K562 (cell line): ENCODE measurements at regions not wholly inside any gene's neighbourhood (a gene's known extent, or its start where the extent isn't known, plus 50 kb on each side); places are given as distances from the start of the nearest gene placed in this dataset.

Source experiments
- ATAC-seq: fragments of 200-7000 bp; cut with Tn5 transposase; 3 replicates; pipeline ENCODE4 v1.9.1; 2020; ENCODE audit warnings: moderate library complexity
- BruUV-seq: library from RNA; stranded (reverse); fragments of 400-500 nt; replicated peaks from 2 replicates; lab custom pipeline; 2021; lab: Mats Ljungman, UMichigan
- CTCF ChIA-PET: fragments of 300-600 bp; formaldehyde crosslinking; extraction: SDS; loops from one replicate; lab custom pipeline; 2021; ENCODE audit warnings: low intra/inter-chr PET ratio; lab: Yijun Ruan, JAX
- POLR2A ChIA-PET: fragments of 300-600, 350-650 bp; sonication (Branson Sonifier 250); formaldehyde crosslinking; extraction: SDS; loops from one replicate; lab custom pipeline; 2021; ENCODE audit warnings: antibody characterized with exemption, inconsistent platforms; lab: Yijun Ruan, JAX
- DNase-seq, 4 experiments: peaks; one replicate each; pipeline versions ENCODE4 v3.0.0 to v3.0.0-alpha.2; 2011 to 2018; ENCODE audit warnings: low spot score in 3 of 4, mixed read lengths in 3 of 4; ENCODE audit errors: extremely low read depth in 1 of 4
- FAIRE-seq: peaks from 2 replicates; lab custom pipeline; 2011; peaks lifted over from hg19 to GRCh38; lab: Jason Lieb, UNC
- H2AFZ ChIP-seq: 2 replicates; pipeline ENCODE4 v1.6.0; 2011; ENCODE audit warnings: low read depth, low read length, control low read depth, inconsistent platforms
- H3K27ac ChIP-seq: fragments of 200-600 bp; 3 replicates; pipeline ENCODE4 v1.8.0; 2011; ENCODE audit warnings: low read depth, mild to moderate bottlenecking, control low read depth, inconsistent platforms, low read length, moderate library complexity, mixed read lengths; ENCODE audit errors: extremely low read depth
- H3K27me3 ChIP-seq, 2 experiments: fragments of 300-600 bp in 1 of 2; 2 replicates in 1 of 2; 3 replicates in 1 of 2; pipeline versions ENCODE4 v1.6.0 to v1.8.0; 2011; ENCODE audit warnings: inconsistent platforms in 2 of 2, low read length in 2 of 2, mild to moderate bottlenecking in 1 of 2, mixed read lengths in 1 of 2, moderate library complexity in 1 of 2; ENCODE audit not compliant: control insufficient read depth in 2 of 2, insufficient read depth in 2 of 2
- H3K36me3 ChIP-seq: fragments of 300-600 bp; 3 replicates; pipeline ENCODE4 v1.8.0; 2011; ENCODE audit warnings: mild to moderate bottlenecking, low read length, inconsistent platforms; ENCODE audit not compliant: control insufficient read depth, insufficient read depth
- H3K4me1 ChIP-seq, 2 experiments: fragments of 200-600 bp in 1 of 2; replicated peaks in 1 of 2; 2 replicates in 1 of 2; 3 replicates in 1 of 2; pipeline versions ENCODE4 v1.5.1 to v1.8.0; 2011; ENCODE audit warnings: inconsistent platforms in 2 of 2, low read length in 2 of 2, mild to moderate bottlenecking in 1 of 2, mixed read lengths in 1 of 2, moderate library complexity in 1 of 2; ENCODE audit not compliant: control insufficient read depth in 2 of 2, insufficient read depth in 2 of 2
- H3K4me2 ChIP-seq: 2 replicates; pipeline ENCODE4 v1.6.1; 2011; ENCODE audit warnings: low read length, control low read depth, inconsistent platforms, mixed read lengths; ENCODE audit not compliant: insufficient read depth
- H3K4me3 ChIP-seq: fragments of 200-600 bp; sonication (generic), shearing (Covaris generic); 2 replicates; pipeline ENCODE4 v1.5.1; 2016; ENCODE audit warnings: control low read depth, inconsistent platforms
- H3K79me2 ChIP-seq: fragments of 200-600 bp; 3 replicates; pipeline ENCODE4 v1.8.0; 2011; ENCODE audit warnings: low read length, inconsistent platforms; ENCODE audit not compliant: control insufficient read depth, insufficient read depth
- H3K9ac ChIP-seq, 2 experiments: 2 replicates each; pipeline versions ENCODE4 v1.6.0 to v1.6.1; 2011; ENCODE audit warnings: low read depth in 2 of 2, low read length in 2 of 2, control low read depth in 1 of 2, inconsistent platforms in 1 of 2, mild to moderate bottlenecking in 1 of 2, mixed read lengths in 1 of 2; ENCODE audit not compliant: insufficient read depth in 1 of 2
- H3K9me1 ChIP-seq: one replicate; pipeline ENCODE4 v1.6.0; 2011; ENCODE audit warnings: inconsistent platforms, mild to moderate bottlenecking, low read length, moderate library complexity; ENCODE audit not compliant: control insufficient read depth, insufficient read depth
- H3K9me3 ChIP-seq: replicated peaks from 2 replicates; pipeline ENCODE4 v1.5.1; 2011; ENCODE audit warnings: low read depth, low read length, inconsistent platforms; ENCODE audit not compliant: control insufficient read depth, insufficient read depth
- H4K20me1 ChIP-seq: replicated peaks from 2 replicates; pipeline ENCODE4 v1.6.1; 2011; ENCODE audit warnings: low read length, inconsistent platforms, mixed read lengths; ENCODE audit not compliant: control insufficient read depth, insufficient read depth
- ELF1 ChIP-seq: fragments of 200-800 bp; sonication (Bioruptor generic); IDR thresholded peaks from 2 replicates; pipeline ENCODE4 v1.6.1; 2016; ENCODE audit warnings: missing genetic modification characterization, missing compliant biosample characterization
- KLF13 ChIP-seq: fragments of 450-650 bp; IDR thresholded peaks from 2 replicates; pipeline ENCODE4 v1.6.1; 2016; ENCODE audit warnings: missing genetic modification characterization, low read depth, mild to moderate bottlenecking, missing compliant biosample characterization, moderate library complexity, borderline replicate concordance
- SNRNP70 ChIP-seq: fragments of 200-400 bp; formaldehyde crosslinking; optimal IDR thresholded peaks from 2 replicates; pipeline ENCODE3; 2017; ENCODE audit warnings: low read depth, low read length
- ZBTB43 ChIP-seq: sonication (generic); formaldehyde crosslinking; IDR thresholded peaks from 2 replicates; pipeline ENCODE4 v1.8.0; 2023; ENCODE audit warnings: mild to moderate bottlenecking, missing genetic modification reagents
- ZBTB8A ChIP-seq: fragments of 450-650 bp; IDR thresholded peaks from 2 replicates; pipeline ENCODE4 v1.6.1; 2018; ENCODE audit warnings: mild to moderate bottlenecking, moderate library complexity; ENCODE audit not compliant: partially characterized antibody
- ZNF133 ChIP-seq: fragments of 250-450 bp; sonication (Bioruptor Pico); IDR thresholded peaks from 2 replicates; pipeline ENCODE4 v1.4.0; 2020; ENCODE audit warnings: mild to moderate bottlenecking
- ZNF398 ChIP-seq: fragments of 250-450 bp; sonication (Bioruptor Pico); IDR thresholded peaks from 2 replicates; pipeline ENCODE4 v1.8.0; 2021; ENCODE audit warnings: moderate library complexity, mild to moderate bottlenecking, inconsistent platforms
- WGBS: fragments of 100-300 bp; shearing (Covaris generic); methylation state at CpG from one replicate; pipeline ENCODE4 v1.1.6; 2016; ENCODE audit warnings: low coverage, mixed read lengths; ENCODE audit not compliant: insufficient coverage; ENCODE audit errors: missing lambda C conversion rate; 5-methylcytosine and 5-hydroxymethylcytosine counted together
- in situ Hi-C: fragments of 300-500 bp; cut with MboI; formaldehyde crosslinking; loops from 4 replicates; pipeline ENCODE4 v1.15.0; 2018; ENCODE audit warnings: inconsistent platforms, mixed read lengths
- intact Hi-C: fragments of 100-400 bp; cut with micrococcal nuclease; formaldehyde crosslinking; loops from 2 replicates; pipeline ENCODE4 v1.14.2; 2022
- TF ChIP-seq, protein P1 (sequence below): sonication (generic); formaldehyde crosslinking; IDR thresholded peaks from 2 replicates; pipeline ENCODE4 v1.8.1; 2023; ENCODE audit warnings: missing genetic modification reagents, mild to moderate bottlenecking, borderline replicate concordance
- TF ChIP-seq, protein P2 (sequence below): fragments of 450-650 bp; IDR thresholded peaks from 2 replicates; pipeline ENCODE4 v1.6.1; 2016; ENCODE audit warnings: missing biosample characterization, missing genetic modification characterization

DNA sequence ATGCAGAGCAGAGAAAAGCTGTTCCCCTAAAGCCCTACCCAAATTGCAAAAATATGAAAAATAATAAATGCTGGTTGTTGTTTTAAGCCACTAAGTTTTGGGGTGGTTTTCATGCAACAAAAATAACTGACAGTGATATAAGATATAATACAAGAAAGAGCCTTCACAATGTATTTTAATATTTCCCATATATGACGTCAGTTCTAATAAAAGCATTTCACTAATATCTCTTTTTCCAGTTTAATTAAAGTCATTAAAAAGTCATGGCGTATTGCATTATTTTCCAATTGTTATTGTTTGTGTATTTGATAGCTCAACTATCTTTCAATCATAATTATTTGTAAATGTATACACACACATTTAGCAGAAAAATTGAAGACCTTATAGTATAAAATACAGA lies 134.7 kb upstream of the EPHA7 start:
- Histone ChIP-seq H2AFZ (no peak overlapping the region), H3K27ac (no peak overlapping the region), H3K27me3 (no peaks in the 10 kb centered on the region), H3K9me1 (no peaks in the 10 kb centered on the region), H3K9ac (no peak overlapping the region), H3K79me2 (no peaks in the 10 kb centered on the region), H3K4me2 (no peak overlapping the region), H3K9me3 (no peaks in the 10 kb centered on the region; the same call in 1 of the 2 replicates), H3K4me1 (no peaks in the 10 kb centered on the region), H3K4me3 (no peak overlapping the region), H3K36me3 (no peaks in the 10 kb centered on the region), H4K20me1 (no peaks in the 10 kb centered on the region)
- intact Hi-C loops, result no loop called here
- ChIA-PET POLR2A (no interaction called here), CTCF (no interaction called here)
- no peak for ATAC-seq
- no peak for DNase-seq
- BruUV-seq, result no TSS peak
- no peak for FAIRE-seq
- in situ Hi-C loops, result no loop called here
- 0% methylated on average over 2 of the region's 2 CpGs for WGBS
- TF ChIP-seq ZNF398, result no peak
- TF ChIP-seq, protein P1, sequence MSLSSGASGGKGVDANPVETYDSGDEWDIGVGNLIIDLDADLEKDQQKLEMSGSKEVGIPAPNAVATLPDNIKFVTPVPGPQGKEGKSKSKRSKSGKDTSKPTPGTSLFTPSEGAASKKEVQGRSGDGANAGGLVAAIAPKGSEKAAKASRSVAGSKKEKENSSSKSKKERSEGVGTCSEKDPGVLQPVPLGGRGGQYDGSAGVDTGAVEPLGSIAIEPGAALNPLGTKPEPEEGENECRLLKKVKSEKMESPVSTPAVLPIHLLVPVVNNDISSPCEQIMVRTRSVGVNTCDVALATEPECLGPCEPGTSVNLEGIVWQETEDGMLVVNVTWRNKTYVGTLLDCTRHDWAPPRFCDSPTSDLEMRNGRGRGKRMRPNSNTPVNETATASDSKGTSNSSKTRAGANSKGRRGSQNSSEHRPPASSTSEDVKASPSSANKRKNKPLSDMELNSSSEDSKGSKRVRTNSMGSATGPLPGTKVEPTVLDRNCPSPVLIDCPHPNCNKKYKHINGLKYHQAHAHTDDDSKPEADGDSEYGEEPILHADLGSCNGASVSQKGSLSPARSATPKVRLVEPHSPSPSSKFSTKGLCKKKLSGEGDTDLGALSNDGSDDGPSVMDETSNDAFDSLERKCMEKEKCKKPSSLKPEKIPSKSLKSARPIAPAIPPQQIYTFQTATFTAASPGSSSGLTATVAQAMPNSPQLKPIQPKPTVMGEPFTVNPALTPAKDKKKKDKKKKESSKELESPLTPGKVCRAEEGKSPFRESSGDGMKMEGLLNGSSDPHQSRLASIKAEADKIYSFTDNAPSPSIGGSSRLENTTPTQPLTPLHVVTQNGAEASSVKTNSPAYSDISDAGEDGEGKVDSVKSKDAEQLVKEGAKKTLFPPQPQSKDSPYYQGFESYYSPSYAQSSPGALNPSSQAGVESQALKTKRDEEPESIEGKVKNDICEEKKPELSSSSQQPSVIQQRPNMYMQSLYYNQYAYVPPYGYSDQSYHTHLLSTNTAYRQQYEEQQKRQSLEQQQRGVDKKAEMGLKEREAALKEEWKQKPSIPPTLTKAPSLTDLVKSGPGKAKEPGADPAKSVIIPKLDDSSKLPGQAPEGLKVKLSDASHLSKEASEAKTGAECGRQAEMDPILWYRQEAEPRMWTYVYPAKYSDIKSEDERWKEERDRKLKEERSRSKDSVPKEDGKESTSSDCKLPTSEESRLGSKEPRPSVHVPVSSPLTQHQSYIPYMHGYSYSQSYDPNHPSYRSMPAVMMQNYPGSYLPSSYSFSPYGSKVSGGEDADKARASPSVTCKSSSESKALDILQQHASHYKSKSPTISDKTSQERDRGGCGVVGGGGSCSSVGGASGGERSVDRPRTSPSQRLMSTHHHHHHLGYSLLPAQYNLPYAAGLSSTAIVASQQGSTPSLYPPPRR (CRISPR knock-in tag), result no peak
- TF ChIP-seq SNRNP70, result no peak
- TF ChIP-seq ELF1 (tag), result no peak
- TF ChIP-seq ZBTB8A, result no peak
- TF ChIP-seq KLF13 (tag), result no peak
- TF ChIP-seq, protein P2, sequence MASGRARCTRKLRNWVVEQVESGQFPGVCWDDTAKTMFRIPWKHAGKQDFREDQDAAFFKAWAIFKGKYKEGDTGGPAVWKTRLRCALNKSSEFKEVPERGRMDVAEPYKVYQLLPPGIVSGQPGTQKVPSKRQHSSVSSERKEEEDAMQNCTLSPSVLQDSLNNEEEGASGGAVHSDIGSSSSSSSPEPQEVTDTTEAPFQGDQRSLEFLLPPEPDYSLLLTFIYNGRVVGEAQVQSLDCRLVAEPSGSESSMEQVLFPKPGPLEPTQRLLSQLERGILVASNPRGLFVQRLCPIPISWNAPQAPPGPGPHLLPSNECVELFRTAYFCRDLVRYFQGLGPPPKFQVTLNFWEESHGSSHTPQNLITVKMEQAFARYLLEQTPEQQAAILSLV (tag), result no peak
- TF ChIP-seq ZBTB43 (CRISPR knock-in tag), result no peak
- no peak for TF ChIP-seq ZNF133 (CRISPR knock-in tag)
